ENCODE measurements at regions not wholly inside any gene's neighbourhood (a gene's known extent, or its start where the extent isn't known, plus 50 kb on each side); places are given as distances from the start of the nearest gene placed in this dataset.
"Not testable (repeated sequence)": the region's sequence is repeated elsewhere in the genome, so short reads cannot be mapped to it uniquely, and the experiment has no call there.

DNA sequence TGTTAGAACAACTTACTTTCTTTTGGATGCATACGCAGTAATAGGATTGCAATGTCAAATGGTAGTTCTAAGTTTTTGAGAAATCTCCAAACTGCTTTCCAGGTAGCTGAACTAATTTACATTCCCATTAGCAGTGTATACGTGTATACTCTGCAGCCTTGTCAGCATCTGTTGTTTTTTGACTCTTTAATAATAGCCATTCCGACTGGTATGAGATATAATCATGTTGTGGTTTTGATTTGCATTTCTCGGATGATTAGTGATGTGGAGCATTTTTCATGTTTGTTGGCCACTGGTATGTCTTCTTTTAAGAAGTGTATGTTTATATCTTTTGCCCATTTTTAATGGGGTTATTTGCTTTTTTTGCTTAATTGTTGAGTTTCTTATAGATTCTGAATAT, 76.9 kb upstream of the HNRNPA1L2 start:
- not testable (repeated sequence) for H3K27me3 ChIP-seq; H3K36me3 ChIP-seq; H3K4me3 ChIP-seq (ENCODE audit: low read depth, low read length); DNase-seq; H3K4me1 ChIP-seq; H3K9me3 ChIP-seq

DNA sequence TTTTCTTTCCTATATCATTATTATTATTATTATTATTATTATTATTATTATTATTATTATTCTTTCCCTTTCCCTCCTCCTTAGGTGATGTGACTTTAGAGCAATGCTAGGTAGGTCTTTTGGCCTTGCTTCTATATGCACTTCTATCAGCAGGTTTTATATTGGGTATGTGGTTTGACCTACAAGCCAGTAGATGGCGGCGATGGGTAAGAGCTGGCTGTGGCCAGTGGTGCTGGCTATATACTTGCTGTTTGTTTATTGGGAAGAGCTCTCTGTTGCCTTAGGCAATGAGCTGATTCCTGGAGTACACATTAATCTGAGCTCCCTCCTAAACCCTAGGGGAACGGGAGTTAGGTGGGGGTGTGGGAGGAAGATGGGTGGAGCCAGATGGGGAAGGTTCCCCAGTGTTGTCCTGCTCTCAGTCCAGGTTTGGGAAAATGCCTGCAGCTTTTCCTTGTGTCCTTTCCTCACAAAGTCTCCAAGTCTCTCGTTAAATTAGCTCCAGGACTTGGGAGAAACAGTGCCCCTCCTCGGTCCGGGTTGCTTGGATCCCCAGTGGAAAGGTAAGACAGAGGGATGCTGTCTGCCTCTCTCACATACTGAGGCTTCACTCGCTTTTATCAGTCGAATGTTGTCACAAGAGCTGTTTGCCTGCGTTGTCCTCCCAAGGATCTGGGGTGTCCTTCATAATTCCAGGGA, 72.2 kb upstream of the HNRNPA1L2 start:
- H3K4me1 ChIP-seq; H3K4me3 ChIP-seq (ENCODE audit: low read depth, low read length); H3K36me3 ChIP-seq; H3K27me3 ChIP-seq; H3K9me3 ChIP-seq: not testable (repeated sequence)
- DNase-seq = peak; percentile 48
- TF ChIP-seq, protein P1, sequence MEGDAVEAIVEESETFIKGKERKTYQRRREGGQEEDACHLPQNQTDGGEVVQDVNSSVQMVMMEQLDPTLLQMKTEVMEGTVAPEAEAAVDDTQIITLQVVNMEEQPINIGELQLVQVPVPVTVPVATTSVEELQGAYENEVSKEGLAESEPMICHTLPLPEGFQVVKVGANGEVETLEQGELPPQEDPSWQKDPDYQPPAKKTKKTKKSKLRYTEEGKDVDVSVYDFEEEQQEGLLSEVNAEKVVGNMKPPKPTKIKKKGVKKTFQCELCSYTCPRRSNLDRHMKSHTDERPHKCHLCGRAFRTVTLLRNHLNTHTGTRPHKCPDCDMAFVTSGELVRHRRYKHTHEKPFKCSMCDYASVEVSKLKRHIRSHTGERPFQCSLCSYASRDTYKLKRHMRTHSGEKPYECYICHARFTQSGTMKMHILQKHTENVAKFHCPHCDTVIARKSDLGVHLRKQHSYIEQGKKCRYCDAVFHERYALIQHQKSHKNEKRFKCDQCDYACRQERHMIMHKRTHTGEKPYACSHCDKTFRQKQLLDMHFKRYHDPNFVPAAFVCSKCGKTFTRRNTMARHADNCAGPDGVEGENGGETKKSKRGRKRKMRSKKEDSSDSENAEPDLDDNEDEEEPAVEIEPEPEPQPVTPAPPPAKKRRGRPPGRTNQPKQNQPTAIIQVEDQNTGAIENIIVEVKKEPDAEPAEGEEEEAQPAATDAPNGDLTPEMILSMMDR (IDR thresholded peaks at IDR 0.05; ENCODE audit: low read depth, low read length) = peak; percentile 34

DNA sequence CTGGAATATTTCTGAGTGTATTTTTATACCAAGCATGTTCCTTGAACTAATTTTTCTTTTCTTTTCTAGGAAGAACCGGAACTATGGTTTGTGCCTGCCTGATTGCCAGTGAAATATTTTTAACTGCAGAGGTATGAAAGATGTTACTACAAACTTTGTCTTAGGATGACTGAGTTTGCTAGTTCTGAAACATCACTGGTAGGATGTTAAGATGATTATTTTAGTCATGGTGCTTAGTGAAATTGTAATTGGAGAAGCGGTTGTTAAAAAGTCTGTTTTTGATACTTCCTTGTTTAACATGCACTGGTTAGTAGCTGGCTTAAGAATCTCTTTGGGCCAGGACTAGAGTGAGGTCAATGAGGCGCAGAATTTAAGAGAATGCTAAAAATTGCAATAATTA, 71.1 kb upstream of the HNRNPA1L2 start:
- not testable (repeated sequence) for H3K36me3 ChIP-seq; H3K4me1 ChIP-seq; H3K9me3 ChIP-seq; DNase-seq; H3K27me3 ChIP-seq; H3K4me3 ChIP-seq (ENCODE audit: low read depth, low read length)

DNA sequence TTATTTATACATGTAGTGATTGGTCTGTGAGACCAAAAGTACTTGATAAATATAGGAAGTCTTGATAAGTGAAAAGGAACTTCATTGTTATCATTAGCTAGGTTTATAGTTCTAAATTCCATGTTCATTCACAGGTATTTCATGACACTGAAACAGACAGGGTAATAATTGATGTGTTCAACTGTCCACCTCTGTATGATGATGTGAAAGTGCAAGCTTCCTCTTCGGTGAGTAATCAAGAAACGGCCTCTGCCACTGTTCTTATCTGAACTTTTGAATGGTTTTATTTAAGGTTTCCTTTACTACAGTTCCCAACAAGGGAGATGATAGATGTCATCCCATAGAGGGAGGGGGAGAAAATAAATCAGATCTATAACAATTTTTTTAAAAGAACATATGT, 59.3 kb upstream of the HNRNPA1L2 start:
- not testable (repeated sequence) for H3K9me3 ChIP-seq; H3K4me1 ChIP-seq; DNase-seq; H3K27me3 ChIP-seq; H3K36me3 ChIP-seq; H3K4me3 ChIP-seq (ENCODE audit: low read depth, low read length)
